GM21526 (cell line): ENCODE measurements at regions not wholly inside any gene's neighbourhood (a gene's known extent, or its start where the extent isn't known, plus 50 kb on each side); places are given as distances from the start of the nearest gene placed in this dataset.
"Not testable (repeated sequence)": the region's sequence is repeated elsewhere in the genome, so short reads cannot be mapped to it uniquely, and the experiment has no call there.

Experiments
- ATAC-seq: cut with Tn5 transposase; IDR thresholded peaks from one replicate; pipeline ENCODE4 v1.9.1; 2021; ENCODE audit warnings: moderate library complexity; ENCODE audit not compliant: unreplicated experiment, low FRiP score

DNA sequence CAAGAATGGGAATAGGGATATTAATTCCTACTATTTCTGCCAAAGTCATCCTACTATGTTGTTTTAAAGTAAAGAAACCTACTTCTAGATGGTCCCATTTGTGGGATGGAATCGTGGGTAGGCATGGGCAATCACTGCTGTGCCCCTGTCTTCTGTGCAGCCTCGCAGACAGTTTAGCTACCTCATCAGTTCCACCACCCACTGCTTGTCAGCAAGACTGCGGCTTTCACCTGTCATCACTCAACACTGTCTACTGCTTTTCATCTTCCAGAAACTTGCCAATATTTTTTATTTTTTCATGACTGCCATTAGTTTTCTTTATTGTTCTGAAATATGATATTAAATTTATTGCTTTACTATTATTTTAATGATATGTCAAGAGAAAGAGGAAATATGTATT, 368.1 kb upstream of the KYNU start:
- ATAC-seq = no peak

DNA sequence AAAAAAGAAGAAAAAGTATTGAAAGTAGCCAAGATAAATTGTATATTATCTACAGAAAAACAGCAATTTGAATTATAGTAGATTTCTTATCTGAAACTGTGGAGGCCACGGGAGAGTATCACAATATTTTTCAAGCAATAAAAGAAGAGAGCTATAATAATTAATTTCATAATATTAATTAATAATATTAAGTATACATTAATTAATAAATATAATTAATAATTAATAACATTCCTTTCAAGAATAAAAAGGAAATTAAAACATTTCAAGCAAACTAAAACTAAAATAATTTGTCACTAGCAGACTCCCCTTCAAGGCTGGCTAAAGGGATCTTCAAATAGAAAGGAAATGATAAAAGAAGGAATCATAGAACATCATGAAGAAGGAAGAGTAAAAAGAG, 372.7 kb upstream of the KYNU start:
- no peak for ATAC-seq

DNA sequence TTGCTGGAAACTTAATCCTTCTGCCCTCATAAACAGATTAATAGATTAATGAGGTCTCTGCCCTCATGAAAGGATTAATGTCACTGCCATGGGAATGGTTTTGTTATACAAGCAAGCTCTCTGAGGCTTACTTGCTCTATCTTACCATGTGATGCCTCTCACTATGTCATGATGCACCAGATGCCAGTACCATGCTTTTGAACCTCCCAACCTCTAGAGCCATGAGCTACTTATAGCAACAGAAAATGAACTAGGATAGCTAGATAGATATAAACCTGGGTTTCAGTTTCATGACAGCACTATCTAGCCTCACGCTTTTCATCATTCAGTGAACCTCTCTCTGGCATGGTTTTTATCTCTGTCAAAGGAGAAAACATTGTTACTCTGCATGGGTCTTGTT, 371.6 kb upstream of the LRP1B start:
- ATAC-seq = no peak

DNA sequence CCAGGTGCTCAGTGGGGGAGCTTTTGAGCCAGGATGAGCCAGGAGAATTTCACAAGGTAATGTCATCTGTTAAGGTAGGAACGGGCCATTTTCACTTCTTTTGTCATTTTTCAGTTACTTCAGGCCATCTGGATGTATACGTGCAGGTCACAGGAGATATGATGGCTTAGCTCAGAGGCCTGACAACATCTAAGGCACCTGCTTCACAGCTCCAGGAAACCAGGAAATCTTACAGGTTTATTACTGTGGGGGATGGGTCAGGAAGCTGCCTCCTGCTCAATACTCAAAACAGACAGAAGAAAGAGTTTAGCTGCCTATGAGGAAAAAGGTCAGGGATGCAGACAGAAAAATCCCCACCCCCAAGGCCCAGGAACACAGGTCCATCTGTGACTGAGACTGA, 364.3 kb upstream of the LRP1B start:
- ATAC-seq = no peak

DNA sequence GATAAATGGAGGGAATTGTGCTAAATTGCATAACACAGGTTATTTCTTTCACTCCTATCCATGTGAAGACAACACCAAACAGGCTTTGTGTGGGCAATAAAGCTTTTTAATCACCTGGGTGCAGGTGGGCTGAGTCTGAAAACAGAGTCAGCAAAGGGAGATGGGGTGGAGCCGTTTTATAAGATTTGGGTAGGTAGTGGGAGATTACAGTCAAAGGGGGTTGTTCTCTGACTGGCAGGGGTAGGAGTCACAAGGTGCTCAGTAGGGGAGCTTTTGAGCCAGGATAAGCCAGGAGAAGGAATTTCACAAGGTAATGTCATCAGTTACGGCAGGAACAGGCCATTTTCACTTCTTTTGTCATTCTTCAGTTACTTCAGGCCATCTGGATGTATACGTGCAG, 358.8 kb upstream of the LRP1B start:
- not testable (repeated sequence) for ATAC-seq

DNA sequence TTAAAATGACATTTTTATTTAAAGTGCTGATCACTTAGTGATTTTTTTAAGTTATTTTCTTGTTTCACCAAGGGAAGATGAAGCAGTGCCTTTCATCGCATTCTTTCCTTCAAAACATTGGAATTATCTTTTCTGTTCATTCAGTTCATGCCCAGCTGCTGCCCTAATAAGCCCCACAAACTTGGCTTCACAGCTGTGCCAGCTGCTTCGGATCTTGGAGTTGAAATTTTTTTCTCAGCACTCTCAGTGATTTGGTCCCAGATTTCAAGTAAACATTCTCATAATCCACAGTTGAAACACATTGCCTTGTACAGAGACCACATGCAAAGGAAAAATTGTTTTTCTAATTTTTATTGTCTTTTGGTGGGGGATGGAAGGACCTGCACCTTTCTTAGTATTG, 353.3 kb upstream of the LRP1B start:
- ATAC-seq = no peak

DNA sequence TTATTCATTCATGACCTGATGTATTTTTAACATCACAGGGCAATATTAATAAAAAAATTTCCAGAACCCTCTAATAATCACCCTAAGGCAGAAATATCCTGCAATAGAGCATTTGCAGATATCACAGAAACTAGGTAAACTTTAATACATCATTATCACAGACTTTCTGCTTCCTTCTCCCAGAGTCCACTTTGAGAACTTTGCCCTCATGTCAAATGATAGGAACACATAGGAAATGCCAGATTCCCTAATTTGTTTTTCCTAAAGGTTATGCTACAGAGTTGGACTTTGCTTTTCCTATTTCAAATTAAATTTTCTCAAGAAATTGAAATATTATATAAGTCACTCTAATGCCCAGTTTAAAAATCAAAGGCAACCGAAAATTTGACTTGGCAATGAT, 352.8 kb upstream of the LRP1B start:
- ATAC-seq = no peak

DNA sequence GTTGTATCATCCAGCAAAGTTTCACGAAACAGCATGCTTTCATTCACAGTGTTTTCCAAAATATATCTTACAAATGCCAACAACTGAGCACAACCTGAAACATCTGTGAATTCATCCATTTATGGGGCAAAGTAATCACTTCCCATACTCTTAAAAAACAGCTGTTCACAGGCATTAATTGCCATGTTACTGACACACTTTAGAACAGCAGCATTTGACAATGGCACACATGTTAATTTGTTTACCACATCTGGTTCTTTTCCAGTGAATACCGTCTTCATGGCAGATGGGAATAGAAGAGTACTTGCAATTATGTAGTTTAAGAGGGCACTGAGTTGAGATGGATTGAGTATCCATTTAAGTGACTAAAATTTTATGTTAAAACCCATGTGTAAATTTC, 347.4 kb upstream of the LRP1B start:
- ATAC-seq = no peak

DNA sequence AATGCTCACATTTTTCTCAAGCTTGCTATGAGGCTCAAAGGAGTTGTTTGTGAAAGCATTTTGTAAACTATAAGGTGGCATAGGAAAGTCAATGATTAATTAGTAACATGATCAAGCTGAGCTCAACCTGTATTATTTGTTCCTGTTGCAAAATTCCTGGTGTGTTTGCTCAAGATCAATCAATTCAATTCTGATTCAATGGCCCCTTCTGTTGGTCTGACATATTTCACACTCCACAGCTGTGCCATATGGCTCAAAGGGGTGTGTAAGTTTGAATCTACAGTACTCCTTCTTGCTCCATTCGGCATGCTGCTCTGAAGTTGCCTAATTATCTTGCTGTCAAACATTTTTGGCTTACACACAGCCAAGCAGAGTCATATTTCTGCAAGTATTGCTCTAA, 341.6 kb upstream of the LRP1B start:
- ATAC-seq = no peak

DNA sequence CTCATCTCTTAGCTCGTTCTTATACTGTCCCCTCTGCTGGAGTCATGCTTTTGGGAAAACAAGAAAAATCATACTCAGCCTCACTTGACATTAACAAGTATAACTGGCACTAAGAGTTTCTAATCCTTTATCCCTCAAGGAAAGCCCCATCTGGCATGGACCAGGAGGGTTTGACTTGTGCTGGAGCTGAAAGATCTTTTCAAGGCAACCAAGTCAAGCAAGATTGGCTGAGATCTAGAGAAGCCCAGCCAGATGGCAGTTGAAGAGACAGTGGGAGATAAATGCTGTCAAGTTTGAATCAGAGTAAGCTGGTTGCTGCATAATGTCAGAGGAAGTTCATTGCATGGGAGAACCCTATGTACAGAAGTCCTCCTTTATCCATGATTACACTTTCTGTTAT, 336.5 kb upstream of the LRP1B start:
- no peak for ATAC-seq

DNA sequence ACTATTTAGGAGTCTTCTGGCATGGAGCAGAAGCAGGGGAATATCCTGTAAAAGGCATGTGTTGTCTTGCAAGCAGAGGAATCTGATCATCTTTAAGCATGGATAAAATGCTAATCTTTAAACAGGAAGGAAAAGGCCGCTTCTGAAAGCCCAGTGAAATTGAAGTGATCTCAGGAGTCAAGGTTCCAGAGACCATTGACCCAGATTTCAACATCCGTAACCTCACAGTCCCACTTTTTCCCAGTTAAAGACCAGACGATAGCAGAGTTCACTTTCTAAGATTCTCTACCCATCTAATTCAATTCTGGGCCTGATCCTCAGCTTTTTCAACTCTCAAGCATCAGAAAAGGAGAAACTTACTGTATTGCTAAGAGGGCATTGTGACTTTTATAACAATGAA, 332.2 kb upstream of the LRP1B start:
- ATAC-seq = no peak

DNA sequence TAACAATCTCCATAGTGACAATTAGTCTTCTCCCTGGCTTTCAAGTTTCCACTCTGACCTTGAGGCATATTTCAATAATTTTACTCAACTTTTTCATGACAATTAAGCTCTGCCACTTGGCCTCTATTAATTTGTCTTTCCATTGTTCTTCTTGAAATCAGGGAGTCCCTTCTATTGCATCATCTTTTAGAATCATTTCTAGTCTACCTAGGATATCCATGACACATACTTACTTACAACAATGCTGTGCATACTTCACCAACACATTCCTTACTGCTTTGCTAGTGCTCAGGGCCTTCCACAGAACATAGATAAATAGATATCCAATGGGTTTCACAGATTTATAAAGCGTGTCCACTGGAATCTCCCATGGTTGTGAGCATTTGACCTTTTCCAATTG, 331.5 kb upstream of the LRP1B start:
- ATAC-seq = no peak

DNA sequence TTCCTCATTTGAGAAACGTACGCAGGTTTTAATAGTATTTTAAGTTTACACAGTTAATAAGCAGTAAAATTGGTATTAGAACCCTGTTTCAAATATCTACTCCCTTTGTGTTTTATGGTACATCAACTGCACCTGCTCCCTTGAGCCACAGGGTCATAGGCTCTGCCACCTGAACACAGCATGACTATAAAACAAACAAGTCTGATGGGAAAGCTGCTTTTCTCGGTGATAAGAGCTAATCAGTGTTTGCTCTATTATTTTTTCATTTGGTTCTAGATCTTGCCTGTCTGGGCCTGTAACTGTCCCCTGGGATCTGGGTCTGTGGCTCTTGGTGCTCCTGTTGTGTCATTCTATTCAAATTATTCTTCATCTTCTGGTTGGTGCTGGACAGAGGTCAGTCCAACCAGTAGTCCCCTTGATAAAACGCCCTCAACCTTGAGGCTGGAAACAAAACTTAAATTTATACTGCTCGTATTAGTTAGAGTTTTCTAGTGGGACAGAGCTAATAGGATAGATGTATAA, 314.8 kb upstream of the LRP1B start:
- ATAC-seq = no peak

DNA sequence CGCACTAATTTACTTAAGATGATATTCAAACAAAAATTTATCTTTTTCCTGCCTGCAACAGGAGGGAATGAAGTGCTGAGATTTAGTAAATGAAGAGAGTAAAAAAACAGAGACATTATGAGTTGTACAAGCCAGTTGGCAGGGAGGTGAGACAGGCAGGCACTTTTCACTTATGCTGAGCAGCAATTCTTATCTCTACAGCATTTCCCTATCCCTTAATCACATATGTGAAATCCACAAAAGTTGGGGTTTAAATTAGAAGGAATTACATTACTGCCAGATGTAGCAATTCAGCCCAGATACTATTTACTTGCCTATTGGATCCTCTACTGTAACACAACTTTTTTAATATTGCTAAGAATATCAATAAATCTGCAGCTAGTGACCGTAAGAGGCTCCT, 314.2 kb upstream of the LRP1B start:
- no peak for ATAC-seq

DNA sequence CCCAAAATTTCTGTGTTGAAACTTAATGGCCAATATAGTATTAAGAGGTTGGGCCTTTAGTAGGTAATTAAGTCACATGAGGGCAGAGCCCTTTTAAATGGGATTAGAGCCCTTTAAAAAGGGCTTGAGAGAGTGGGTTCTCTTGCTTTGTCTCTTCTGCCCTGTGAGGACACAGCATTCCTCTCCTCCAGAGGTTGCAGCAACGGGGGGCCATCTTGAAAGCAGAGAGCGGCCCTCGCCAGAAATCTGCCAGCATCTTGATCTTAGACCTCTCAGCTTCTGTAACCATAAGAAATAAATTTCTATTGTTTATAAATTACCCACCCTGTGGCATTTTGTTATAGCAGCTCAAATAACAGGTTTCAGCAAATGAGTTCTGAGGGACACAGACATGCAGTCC, 305.0 kb upstream of the LRP1B start:
- no peak for ATAC-seq

DNA sequence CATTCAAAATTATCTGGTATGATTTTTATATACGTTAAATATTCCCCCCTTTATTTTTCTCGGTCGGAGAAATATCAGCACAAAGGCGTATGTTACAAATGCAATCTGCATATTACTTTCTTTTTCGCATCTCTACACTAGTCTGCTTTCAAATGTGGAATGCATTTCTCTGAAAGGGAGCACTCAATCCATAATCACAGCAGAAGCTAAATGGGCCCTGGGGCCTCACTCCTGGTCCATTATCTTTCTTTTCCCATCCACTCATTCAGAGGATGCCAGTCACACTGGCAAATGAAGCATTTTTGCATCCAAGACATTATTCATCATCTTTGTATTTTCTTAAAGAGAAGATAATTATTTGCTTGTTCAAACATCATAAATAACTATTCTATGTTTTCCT, 295.2 kb upstream of the LRP1B start:
- ATAC-seq = no peak

DNA sequence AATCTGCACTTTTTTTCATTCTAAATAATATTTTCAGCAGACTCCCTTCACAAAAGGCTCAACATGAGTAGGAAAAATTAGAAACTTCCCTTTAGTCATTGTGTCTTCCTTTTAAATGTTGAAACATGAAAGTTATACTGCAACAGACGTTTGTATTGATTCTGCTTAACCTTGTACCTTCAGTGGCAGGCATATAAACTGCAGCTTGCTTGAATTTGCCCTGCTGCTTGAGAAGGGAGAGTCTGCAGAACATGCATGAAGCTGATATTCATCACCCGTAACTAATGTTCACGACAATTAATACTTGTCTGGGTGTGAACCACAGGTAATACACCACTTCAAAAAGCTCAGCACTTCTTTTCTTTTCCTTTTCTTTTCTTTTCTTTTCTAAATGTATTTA, 294.7 kb upstream of the LRP1B start:
- no peak for ATAC-seq

DNA sequence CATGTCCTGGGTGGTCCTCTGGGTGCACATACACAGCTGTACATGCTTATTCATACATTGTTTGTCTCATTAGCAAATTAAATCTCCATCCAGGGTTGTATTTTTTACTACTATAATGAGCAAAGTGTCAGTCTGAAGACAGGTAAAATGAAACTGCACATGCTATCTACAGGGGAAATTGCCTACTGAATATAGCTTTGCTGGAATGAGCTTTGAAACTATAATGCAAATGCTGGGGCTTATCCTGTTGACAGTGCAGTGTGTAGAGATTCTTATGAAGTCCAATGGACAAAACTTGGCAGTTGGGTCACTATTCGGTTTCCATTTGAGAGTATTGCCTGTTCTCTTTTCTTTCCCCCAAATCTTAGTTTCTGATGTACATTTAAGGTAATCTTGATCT, 292.8 kb upstream of the LRP1B start:
- no peak for ATAC-seq

DNA sequence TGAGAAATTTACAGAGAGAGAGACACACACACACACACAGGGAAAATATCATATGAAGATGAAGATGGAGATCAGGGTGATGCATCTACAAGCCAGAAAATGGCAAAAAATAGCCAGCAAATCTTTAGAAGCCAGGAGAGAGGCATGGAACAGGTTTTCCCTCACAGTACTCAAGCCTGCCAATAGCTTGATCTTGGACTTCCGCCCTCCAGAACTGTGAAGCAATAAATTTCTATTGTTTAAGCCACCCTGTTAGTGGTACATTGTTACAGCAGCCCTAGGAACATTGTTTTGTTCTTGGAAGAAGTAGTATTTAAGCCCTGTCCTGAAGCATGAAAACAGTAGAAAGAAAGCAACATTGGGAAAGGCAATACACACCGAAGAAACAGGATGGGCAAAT, 292.0 kb upstream of the LRP1B start:
- no peak for ATAC-seq

DNA sequence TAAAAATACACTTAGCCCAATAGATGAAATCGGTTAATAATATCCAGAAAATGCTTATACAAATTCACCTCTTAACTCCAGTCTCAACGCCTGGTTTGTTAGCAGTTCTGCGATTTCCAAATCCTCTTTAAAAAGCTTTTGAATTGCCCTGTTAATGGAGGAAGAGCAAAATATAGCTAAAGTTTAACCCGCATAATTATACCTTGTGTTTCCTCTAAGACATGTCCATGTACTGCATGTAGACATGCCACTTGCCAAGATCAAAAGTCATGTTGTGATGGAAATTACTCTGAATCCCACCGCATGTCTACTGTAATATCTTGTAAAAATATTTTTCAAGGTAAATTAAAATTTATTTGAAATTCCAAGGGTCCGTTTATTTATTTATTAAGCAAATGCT, 291.2 kb upstream of the LRP1B start:
- no peak for ATAC-seq

DNA sequence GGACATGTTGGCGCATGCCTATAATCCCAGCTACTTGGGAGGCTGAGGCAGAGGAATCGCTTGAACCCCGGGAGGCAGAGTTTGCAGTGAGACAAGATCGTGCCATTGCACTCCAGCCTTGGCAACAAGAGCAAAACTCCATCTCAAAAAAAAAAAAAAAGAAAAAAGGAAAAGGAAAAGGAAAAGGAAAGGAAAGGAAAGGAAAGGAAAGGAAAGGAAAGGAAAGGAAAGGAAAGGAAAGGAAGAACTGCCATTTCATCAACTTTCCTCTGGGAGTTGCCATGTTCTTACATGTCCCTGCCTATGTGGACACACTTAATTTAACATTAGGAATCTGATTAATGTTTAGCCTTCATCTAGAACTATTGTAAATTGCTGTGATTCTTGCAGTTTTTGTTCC, 287.9 kb upstream of the LRP1B start:
- ATAC-seq = not testable (repeated sequence)

DNA sequence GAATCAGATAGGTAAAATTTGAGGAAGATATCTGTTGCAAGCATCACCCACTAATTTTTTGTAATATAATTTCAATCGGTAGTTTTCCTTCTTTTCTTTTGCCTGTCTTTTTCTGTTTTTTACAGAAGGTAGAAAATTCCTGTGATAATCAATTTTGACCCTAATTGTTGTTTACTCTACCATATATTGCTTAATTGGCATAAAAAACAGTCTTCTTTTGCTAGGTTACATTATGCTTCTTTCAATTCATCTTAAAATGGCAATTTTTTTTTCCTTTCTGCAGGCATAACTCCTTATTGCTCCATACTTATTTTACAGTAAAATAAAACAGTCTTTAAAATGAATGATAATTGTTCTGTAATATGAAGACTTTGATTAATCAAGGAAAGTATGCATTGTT, 286.2 kb upstream of the LRP1B start:
- no peak for ATAC-seq

DNA sequence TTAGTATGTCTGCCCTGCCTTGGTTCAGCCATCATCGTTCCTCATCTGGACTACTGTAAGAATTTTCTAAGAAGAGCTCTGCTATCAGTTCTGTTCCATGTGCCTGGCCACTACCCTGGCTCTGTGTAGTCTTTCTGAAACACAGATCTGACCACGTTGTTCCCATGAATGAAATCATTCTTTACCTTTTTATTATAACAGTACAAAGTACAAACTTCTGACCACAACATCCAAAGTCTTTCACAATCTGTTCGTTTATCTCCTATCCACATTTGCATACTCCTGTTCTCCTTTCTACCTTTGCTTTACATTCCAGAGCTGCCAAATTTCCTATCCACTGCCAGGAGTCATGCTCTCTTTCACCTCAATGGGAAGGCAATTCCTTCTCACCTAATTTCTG, 284.6 kb upstream of the LRP1B start:
- no peak for ATAC-seq

DNA sequence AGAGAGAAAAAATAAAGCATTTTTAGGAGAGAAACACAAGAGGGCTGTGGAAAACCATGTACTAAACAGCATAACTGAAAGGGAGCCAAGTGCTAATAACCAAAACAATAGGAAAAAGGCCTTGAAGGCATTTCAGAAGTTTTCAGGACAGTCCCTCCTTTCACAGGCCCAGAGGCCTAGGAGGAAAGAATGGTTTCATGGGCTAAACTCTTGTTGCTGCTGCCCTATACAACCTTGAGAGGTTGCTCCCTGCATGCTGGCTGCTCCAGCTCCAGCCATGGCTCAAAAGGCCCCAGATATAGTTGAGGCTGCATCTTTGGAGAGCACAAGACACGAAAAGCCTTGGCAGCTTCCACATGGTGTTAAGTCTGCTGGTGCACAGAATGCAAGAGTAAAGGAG, 267.4 kb upstream of the LRP1B start:
- no peak for ATAC-seq
